ENCODE measurements at regions not wholly inside any gene's neighbourhood (a gene's known extent, or its start where the extent isn't known, plus 50 kb on each side); places are given as distances from the start of the nearest gene placed in this dataset.
"Not testable (repeated sequence)": the region's sequence is repeated elsewhere in the genome, so short reads cannot be mapped to it uniquely, and the experiment has no call there.

DNA sequence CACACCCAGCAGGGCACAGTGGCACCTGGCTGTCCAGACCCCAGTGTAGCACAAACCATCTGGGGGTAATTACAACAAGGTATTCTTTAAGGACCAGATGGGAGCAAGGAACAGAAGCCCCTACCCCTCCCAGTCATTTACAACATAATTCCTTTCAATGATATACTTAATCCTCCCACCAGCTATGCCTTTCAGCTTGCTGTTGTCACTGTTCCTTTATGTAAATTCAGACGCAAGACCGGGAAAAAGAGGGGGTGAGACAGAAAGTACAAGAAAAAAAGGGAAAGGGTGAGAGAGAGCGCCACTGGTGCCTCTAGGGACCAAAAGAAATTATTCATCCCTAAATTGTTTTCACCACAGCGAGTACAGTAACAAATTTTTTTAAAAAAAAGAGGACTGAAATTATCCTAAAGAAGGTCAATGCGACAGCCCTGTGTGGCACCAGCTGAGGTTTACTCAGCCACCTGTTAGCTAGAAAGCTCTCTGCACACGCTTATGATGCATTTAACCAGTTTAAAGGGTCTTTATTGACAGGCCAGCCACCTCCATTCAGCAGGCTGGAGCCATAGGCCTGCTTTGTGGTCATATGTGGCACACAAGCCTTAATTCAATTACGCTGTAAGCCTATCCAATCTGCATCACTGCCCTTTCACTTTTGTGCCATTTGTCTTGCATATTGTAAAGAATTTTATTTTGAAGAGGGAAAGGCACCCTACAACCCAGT, 210.2 kb upstream of the ISL1 start:
- DNase-seq = no peak

DNA sequence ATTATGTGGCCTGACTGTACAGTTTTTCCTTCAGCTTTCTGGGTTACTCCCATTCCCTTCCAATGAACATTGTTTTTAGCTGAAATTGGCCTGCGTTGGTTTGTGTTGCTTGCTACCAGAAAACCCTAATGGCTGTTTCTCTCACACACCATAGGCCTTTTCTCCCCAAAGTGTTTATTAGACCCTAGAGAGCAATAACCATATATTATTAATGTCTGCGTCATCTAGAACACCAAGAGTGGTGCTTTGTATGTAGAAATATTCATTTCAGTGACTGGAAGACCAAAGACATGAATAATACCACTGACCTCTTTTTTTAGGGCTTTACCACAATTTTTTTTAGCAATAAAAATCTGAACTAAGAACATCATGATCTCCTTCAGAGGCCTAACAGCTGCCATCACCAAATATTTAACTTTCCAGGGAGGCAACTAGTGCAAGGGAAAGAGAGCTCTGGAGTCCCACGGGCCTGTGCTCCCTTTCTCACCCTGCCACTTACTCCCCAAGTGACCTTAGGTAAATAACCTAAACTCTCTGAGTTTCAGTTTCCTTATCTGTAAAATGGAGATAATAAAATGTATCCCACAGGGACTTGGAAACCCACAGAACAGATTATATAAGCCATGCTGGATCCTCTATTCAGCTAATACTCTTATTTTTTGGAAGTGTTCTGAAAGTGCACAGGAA, 201.9 kb upstream of the ISL1 start:
- DNase-seq = no peak

DNA sequence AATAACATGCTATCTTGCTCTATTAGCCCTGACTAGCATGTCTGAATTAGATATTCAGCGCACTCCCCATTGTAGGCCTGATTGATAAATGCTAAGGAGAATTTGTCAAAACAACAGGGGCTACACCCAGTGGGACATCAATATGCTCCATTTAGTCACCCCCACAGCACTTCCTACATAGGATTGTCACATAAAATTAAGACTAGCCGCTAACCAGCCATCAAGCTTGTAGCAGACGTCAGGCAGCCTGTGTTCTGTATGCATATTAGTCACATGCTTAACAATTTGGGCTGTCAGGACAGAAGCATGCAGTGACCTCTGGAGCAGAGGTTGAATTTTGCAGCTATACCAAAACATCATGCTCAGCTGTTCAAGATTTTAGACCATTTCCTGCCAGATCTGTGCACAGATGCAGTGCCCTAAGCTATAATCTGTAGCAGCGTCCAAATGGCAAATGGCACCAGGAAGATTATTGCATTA, 197.4 kb upstream of the ISL1 start:
- no peak for DNase-seq

DNA sequence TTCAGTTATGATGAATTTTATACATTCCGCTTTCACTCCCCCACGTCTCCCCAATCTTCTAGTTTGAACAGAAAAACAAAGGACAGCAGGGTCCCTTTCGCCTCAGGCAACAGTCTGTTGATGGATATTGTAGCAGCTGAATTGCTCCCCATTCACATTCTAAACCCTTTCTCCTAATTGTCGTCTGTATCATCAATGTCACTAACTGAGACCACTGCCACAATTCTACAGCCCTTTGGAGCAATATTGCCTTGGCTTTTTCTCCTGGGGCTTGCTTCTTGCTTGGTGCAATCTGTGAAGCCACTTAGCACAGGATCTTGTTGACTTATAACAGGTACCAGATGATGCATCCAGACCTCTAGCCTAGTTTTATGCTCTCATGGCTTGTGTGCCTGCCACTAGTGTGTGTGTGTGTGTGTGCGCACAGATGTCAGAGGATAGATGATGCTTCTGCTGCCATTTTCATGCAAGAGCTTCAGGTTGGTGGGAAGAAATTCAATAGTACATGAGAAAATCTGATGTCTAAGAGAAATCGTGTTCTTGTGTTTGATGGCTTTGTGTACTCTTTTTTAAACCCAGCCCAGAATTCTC, 195.2 kb upstream of the ISL1 start:
- no peak for DNase-seq

DNA sequence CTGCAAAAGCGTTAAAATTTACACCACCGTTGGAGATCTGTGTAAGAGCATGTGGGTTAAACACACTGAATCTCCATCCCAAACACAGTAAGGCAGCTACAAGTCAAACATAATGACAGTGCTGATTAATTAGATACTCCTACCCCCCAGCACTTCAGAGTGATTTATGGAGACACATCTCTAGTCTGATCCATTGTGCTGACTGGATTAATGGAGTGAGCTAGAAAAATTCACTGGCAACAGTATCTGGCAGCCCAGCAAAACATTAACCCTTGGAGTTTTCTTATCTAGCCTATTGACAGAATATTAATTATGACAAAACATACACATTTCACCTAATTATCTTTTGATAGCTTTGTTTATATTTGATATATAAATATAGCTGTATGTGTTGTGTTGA, 188.6 kb upstream of the ISL1 start:
- peak; percentile 39 for DNase-seq

DNA sequence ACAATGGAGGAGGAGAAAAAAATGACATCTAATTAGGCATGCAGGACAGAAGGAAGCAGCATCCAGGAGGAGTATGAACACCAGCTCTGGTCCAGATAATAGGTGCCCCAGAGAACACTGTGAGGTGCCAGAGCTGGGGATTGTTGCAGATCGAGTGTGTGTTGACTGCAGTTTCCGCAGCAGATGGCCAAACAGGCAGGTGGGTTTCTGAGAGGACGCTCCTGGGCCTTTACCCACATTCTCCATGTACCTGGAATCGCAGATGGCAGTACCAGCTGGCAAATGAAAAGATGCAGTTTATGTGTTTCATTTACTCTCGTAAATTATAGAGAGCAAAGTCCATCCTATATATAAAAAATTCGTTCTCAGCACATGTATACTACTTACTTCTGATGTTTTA, 182.2 kb upstream of the ISL1 start:
- peak; percentile 7 for DNase-seq

DNA sequence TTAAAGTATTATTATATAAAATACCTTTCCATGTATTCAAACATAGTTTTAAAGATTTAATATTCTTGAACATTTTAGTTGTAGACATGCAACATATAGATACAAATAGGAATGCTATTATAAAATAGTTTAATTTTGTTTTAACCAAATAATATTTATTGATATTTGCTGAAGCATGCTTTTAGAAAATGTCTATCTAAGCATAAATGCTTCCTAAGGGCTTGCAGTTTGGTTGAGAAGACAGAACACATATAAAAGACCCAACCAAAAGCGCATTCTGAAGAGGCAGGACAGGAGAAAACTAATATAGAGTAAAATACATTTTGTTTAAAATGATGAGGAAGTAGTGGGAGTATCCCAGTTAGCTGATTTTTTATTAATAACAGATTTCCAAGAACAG, 181.5 kb upstream of the ISL1 start:
- no peak for DNase-seq

DNA sequence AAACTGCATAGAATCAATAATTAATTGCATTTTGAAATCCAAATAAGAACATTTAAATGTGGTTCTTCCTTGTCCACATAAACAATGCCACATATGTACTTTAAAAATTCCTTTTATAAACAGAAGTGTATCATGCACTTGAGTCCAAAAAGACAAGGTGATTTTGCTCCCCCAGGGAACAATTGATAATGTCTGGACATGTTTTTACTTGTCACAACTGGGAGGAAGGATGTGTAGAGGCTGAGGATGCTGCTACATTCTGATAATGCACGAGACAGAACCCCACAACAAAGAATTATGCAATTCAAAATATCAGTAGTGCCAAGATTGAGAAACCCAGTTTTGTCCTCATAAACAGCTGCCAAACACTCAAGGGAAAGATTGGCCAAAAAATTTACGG, 181.1 kb upstream of the ISL1 start:
- DNase-seq = no peak

DNA sequence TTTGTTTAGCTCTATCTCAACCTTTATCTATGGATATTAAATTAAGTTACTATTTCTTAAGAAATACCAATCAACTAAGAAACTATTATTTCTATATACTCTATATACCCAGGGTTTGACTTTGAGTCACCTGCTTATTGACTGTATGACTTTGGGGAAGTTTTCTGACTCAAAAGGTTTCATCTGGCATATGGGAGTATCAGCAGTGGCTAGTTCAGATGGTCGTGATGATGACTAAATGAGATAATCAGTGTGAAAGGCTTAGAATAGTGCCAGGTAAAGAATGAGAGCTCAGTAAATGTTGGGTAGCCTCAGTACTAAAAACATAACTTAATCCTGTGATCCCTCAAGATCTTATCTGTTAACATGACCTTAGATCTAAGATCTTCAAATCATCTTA, 179.7 kb upstream of the ISL1 start:
- no peak for DNase-seq

DNA sequence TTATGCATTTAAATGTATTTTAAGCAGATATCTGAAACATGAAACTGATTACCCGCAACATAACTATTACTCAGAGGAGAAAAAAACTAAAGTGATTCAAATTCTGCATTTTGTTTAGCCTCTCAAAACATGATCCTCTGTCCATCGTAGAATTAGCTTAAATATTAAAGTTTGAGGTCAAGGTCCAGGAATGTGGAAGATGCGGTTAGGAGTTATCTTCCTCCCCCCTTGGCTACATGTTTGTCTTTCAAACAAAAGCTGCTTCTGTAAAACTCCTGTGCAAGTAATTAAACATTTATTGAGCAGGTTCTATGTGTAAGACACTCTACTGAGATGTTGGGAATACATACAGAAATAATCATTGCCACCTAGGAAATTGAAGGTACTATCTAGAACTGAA, 175.0 kb upstream of the ISL1 start:
- DNase-seq = no peak

DNA sequence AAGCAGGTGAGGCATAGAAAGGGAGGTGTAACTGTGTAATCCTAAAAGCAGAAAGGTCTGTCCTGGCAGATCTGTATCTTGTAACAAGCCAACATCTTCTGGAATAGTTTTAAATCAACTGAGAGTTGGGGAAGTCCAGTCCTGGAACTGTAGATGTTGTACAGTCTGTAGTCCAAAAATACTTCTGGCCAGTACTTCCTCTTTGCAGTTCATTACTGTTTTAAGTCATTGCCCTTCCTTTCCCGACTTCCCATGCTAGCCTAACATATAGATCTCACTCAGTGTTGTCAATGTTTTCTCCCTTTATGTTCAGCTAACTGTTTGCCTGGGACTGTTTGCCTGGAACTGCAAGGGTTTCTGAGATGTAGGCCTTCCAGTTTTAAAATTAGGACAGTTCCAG, 168.5 kb upstream of the ISL1 start:
- no peak for DNase-seq

DNA sequence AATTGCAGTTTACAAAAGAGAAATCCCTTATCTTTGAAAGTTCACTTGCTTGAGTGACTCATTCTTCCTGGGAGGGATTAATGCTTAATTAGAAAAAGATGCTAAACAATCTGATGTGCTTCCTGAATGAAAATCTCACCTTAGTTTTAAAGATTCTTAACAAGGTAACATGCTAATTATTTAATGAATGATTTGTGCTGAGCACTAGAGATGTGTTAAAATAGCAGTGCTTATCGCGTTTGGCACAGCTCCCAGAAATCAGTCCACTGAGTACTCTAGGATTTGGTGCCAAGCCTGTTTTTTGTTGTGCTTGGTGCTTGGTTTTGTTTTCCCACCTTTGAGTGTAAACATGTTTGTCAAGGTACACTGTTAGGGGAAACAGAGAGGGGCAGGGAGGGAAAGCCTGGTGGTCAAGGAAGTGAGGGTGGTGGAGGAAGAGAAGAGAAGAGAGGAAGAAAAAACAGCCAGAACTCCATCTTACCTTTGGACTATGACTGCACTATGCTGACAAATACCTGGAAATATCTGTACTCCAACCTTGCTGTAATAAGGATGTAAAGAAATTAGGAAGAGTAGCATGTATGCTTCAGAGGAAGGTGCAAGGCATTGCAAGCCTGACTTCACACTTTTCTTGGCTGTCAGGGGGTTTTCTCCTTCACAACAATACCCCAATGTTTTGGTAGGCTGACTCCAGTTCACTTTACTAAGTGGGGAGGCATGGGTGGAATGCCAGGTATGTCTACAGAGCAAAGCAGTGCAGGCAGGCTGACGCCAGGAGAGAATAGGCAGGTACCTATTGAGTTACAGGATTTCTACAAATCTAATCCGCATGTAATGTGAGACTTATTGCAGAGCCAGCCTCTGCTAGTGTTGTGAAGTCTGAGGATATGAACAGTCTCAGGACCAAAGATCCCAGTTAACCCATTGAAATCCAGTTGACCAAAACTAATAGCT, 157.2 kb upstream of the ISL1 start:
- peak; percentile 6 for DNase-seq

DNA sequence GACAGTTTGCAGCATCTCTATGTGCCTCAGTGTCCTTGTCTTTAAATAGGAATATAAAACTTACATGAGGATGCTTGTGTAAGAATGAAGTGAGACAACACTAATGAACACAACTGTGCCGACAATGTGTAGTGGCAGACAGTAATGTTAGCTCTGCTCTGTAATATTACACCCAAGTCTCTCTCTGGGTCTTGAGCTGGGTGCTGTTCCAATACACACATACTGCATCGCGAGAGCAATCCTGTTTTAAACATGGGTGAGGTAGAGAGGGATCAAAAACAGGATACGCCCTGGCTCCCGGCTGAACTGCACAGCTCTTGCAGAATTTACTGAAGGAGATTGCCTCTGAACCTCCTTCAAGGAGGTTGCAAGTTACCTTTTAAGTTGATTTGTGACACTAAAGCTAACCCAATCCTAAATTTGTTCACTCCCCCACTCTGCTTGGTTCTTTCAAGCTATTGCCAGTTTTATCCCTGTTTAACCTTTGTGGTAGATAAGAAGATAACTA, 155.2 kb upstream of the ISL1 start:
- no peak for DNase-seq

DNA sequence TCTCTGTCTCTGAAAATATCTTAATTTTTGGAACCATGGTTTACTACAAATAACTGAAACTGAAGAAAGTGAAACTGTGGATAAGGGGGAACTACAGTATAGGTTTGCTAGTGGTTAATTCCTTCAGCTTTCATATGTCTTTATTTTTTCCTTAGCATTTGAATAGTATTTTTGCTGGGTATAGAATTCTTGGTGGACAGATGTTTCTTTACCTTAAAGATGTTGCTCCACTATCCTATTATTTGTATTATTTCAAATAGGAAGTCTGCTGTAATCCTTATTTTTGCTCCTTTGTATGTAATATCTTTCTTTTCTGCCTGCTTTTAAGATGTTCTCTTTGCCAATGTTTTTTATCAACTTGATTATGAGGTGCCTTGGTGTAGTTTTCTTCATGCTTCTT, 152.9 kb upstream of the ISL1 start:
- no peak for DNase-seq

DNA sequence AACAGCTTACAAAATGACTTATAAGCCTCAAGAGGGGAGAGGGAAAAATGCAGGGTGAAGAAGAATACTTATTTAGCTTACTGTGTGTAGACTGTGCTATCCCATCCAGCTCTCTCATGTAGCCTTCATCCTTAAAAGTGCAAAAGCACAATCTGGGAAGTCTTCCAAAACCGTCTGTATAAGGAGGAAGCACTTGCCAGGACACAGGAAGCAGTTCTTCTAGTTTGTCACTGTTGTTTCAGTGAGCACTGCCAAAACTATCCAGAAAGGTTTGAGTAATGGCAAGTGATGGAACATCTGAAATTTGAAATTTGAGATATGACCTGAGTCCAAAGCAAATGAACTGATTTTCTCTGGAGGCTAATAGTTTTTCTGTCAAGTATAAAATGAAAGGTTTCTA, 140.8 kb upstream of the ISL1 start:
- DNase-seq = no peak

DNA sequence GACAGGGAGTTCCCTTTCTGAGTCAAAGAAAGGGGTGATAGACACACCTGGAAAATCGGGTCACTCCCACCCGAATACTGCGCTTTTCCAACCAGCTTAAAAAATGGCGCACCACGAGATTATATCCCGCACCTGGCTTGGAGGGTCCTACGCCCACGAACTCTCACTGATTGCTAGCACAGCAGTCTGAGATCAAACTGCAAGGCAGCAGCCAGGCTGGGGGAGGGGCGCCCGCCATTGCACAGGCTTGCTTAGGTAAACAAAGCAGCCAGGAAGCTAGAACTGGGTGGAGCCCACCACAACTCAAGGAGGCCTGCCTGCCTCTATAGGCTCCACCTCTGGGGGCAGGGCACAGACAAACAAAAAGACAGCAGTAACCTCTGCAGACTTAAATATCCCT, 132.3 kb upstream of the ISL1 start:
- DNase-seq = not testable (repeated sequence)

DNA sequence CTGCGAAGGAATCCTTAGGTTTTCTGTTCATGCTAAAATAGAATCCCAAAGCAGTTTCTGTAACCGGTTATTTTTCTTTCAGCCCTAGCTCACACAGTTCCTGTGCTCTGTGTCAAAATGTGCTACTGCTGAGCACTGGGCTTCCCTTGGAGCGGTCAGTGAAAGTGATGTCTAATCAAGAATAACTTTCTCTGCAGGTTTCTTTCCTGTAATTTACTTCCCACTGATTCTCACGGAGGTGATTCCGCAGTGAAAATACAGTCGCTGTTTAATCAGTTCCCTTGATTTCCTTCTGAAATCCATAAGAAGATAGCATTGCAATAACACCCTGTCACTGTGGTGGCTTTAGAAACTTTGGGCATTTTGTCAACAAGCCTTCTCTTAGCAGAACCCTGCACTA, 112.0 kb upstream of the ISL1 start:
- no peak for DNase-seq

DNA sequence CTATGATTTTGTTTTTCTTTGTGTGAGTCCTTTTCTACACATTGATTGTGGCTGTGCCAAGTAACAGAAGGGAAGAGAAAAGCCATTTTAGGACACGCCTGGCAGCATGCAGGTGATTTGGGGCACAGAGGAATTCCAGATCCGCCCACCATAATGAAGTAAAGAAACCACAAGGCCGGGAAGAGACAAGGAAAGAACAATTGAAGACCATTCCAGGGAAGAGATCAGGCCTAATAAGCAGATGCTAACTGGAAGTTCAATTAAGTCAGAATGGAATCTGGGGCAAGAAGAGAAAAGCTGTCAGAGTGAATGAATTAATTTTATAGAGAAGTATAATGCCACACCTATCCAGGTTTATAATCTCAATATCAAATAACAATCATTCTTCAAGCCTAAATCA, 110.2 kb upstream of the ISL1 start:
- DNase-seq = no peak

DNA sequence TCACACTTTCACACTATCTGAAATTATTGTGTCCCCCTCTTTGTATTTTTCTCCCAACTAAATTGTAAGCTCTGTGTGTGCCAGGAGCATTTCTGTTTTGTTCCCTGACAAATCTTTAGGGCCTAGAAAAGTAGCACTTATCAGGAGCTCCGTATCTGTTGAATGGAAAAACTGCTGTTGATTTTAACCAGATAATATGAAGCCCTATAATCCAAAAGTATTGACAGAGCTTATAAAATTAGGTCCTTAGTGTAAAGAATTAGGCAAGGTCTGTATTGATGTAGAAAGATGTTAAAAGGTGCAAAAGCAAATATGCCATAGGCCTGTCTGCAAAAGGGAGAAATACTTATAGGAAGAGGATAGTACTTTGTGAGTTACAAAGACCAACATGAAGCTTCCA, 109.4 kb upstream of the ISL1 start:
- no peak for DNase-seq

DNA sequence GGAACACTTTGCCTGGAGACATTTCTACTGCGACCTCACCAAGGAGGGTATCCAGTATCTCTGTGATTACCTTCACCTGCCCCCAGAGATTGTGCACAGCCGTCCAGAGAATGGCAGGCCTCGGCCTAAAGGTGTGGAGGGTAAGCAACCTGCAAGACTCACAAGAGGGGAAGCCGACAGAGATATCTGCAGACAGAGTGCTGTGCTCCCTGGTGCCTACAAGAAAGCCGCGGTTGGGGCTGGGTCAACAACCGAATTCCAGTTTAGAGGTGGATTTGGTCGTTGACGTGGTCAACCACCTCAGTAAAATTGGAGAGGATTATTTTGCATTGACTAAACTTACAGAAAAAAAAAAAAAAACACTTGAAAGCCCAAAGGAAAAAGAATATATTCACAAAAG, 107.8 kb upstream of the ISL1 start:
- no peak for DNase-seq

DNA sequence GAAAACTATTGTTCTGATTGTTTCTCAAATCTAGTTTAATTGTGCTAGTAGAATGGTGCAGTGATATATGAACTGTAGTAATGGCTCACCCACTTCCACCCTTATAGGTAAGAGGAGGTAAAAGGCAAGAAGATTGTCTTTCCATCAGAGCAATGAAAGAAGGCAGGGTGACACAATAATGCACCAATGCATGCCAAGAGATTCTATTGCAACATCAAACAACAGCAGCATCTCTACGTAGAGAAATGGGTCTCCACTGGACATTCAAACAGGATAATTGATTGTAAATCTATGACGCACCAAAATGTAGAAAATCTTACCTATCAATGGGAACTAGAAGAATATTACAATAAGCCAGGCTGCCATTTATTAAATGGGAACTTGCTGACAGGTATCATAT, 107.0 kb upstream of the ISL1 start:
- no peak for DNase-seq

DNA sequence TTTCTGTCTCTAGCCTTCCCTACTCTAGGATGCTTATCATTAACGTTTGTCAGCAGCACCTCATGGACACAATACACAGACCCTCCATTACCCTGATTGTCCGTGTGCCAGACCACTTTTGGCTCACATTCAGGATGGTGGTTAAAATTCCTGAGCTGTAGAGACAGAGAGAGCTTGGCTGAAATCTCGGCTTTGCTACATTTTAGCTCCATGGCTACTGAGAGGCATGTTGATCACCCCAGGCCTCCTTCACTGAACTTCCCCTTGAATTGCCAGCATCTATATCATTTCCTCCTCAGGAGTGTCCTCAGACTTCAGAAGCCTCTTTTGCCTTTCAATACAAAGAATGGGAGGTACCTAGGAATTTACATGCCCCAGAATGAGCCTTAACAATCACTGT, 104.7 kb upstream of the ISL1 start:
- DNase-seq = no peak
